Esophagus muscularis mucosa (tissue), 4 donors: ENCODE measurements at regions not wholly inside any gene's neighbourhood (a gene's known extent, or its start where the extent isn't known, plus 50 kb on each side); places are given as distances from the start of the nearest gene placed in this dataset.
"Not testable (repeated sequence)": the region's sequence is repeated elsewhere in the genome, so short reads cannot be mapped to it uniquely, and the experiment has no call there.

Source experiments
- EP300 ChIP-seq: sonication (generic); formaldehyde crosslinking; IDR thresholded peaks from one replicate; pipeline ENCODE4 v1.6.1; 2017; ENCODE audit warnings: antibody characterized with exemption
- POLR2A ChIP-seq: fragments of 450-650 bp; IDR thresholded peaks from one replicate; pipeline ENCODE4 v1.6.1; 2017; ENCODE audit warnings: antibody characterized with exemption, moderate library complexity, mild to moderate bottlenecking, low read depth
- POLR2AphosphoS5 ChIP-seq, 2 donors: sonication (generic); formaldehyde crosslinking; IDR thresholded peaks; one replicate each; pipeline ENCODE4 v1.6.1; 2017; ENCODE audit warnings: antibody characterized with exemption in 2 of 2
- TF ChIP-seq, protein P1 (sequence below), 3 experiments: fragments of 200-600 bp in 2 of 3; fragments of 450-650 bp in 1 of 3; sonication (generic) in 2 of 3; IDR thresholded peaks; one replicate each; pipeline ENCODE4 v1.5.1; 2017 to 2019; ENCODE audit warnings: antibody characterized with exemption in 3 of 3, mild to moderate bottlenecking in 2 of 3, moderate library complexity in 1 of 3

DNA sequence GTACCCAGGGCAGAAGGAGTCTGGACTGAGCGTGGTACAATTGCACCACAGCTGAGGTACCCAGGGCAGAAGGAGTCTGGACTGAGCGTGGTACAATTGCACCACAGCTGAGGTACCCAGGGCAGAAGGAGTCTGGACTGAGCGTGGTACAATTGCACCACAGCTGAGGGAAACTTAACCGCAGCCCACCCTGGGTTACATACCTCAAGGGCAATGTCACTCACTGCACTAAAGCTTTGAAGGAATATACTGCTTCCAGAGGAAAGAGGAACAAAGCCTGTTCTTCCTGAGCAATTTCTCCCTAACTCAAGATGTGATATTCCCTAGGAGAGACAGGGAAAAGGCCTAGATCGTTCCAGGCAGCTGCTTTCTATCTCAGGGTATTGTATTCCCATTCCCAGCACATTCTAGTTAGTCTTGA lies 411.4 kb downstream of the LTN1 start:
- not testable (repeated sequence) for TF ChIP-seq POLR2AphosphoS5 (IDR thresholded peaks at IDR 0.05); POLR2A; EP300
- TF ChIP-seq, protein P1, sequence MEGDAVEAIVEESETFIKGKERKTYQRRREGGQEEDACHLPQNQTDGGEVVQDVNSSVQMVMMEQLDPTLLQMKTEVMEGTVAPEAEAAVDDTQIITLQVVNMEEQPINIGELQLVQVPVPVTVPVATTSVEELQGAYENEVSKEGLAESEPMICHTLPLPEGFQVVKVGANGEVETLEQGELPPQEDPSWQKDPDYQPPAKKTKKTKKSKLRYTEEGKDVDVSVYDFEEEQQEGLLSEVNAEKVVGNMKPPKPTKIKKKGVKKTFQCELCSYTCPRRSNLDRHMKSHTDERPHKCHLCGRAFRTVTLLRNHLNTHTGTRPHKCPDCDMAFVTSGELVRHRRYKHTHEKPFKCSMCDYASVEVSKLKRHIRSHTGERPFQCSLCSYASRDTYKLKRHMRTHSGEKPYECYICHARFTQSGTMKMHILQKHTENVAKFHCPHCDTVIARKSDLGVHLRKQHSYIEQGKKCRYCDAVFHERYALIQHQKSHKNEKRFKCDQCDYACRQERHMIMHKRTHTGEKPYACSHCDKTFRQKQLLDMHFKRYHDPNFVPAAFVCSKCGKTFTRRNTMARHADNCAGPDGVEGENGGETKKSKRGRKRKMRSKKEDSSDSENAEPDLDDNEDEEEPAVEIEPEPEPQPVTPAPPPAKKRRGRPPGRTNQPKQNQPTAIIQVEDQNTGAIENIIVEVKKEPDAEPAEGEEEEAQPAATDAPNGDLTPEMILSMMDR (IDR thresholded peaks at IDR 0.05), result not testable (repeated sequence)
